Activated CD8-positive, alpha-beta T cell treated with anti-CD3 and anti-CD28 coated beads for 36 hours (primary cell): ENCODE measurements at regions not wholly inside any gene's neighbourhood (a gene's known extent, or its start where the extent isn't known, plus 50 kb on each side); places are given as distances from the start of the nearest gene placed in this dataset.

Experiments
- ATAC-seq: fragments of 200-7000 bp; cut with Tn5 transposase; one replicate; pipeline ENCODE4 v1.10.0; 2021; ENCODE audit warnings: mild to moderate bottlenecking, moderate library complexity
- CTCF ChIA-PET: fragments of 350-600 bp; sonication (Branson Sonifier 250); formaldehyde crosslinking; loops from one replicate; lab custom pipeline; 2021; ENCODE audit warnings: antibody characterized with exemption; lab: Charles Lee
- POLR2A ChIA-PET: fragments of 350-600 bp; sonication (Branson Sonifier 250); formaldehyde crosslinking; loops from one replicate; lab custom pipeline; 2021; ENCODE audit warnings: antibody characterized with exemption; lab: Charles Lee
- DNase-seq: peaks from one replicate; pipeline ENCODE4 v3.0.0-alpha.2; 2020
- H3K27ac Mint-ChIP-seq: one replicate; pipeline ENCODE4 v1.8.0; 2021; ENCODE audit warnings: mild to moderate bottlenecking, mixed read lengths
- H3K27me3 Mint-ChIP-seq: one replicate; pipeline ENCODE4 v1.8.0; 2021; ENCODE audit warnings: mixed read lengths
- H3K36me3 Mint-ChIP-seq: one replicate; pipeline ENCODE4 v1.8.0; 2021; ENCODE audit warnings: low read depth, mixed read lengths
- H3K4me1 Mint-ChIP-seq: one replicate; pipeline ENCODE4 v1.8.0; 2021; ENCODE audit warnings: low read depth, mixed read lengths
- H3K4me3 Mint-ChIP-seq: one replicate; pipeline ENCODE4 v1.8.0; 2021; ENCODE audit warnings: mild to moderate bottlenecking, moderate library complexity, mixed read lengths
- H3K9me3 Mint-ChIP-seq: one replicate; pipeline ENCODE4 v1.8.0; 2021; ENCODE audit warnings: mixed read lengths
- CTCF ChIP-seq: fragments of 200-600 bp; IDR thresholded peaks from one replicate; pipeline ENCODE4 v1.8.0; 2022; ENCODE audit warnings: antibody characterized with exemption, mild to moderate bottlenecking
- intact Hi-C: fragments of 100-400 bp; cut with micrococcal nuclease; formaldehyde crosslinking; loops from one replicate; pipeline ENCODE4 v1.10.0; 2022

- no peak overlapping the region for H3K27ac Mint-ChIP-seq
- H3K36me3 Mint-ChIP-seq, result no peaks in the 10 kb centered on the region
- peaks cover 2% of the 10 kb centered on the region for H3K27me3 Mint-ChIP-seq
- CTCF ChIA-PET, result interaction anchor here (1.1 to 1.6 kb wide), 3 partner anchors 11 to 346 kb away, joined by 3 read pairs; no protein-coding TSS in a partner anchor
- intact Hi-C loops, result no loop called here
- TF ChIP-seq CTCF, result no peak
- H3K4me3 Mint-ChIP-seq, result no peak overlapping the region
- DNase-seq, result no peak
- no peaks in the 10 kb centered on the region for H3K4me1 Mint-ChIP-seq
- POLR2A ChIA-PET, result interaction anchor here (0.9 kb wide), 1 partner anchor 11 kb away, joined by 3 read pairs; no protein-coding TSS in a partner anchor
- no peaks in the 10 kb centered on the region for H3K9me3 Mint-ChIP-seq
- no peak for ATAC-seq
Observed at GRCh38 chr1:222107975-222108374, 366.1 kb upstream of the DUSP10 start.

- ChIA-PET POLR2A (no interaction called here), CTCF (interaction anchor here (1.1 to 1.6 kb wide), 3 partner anchors 10 to 347 kb away, joined by 3 read pairs; no protein-coding TSS in a partner anchor)
- Mint-ChIP-seq H3K4me1 (no peaks in the 10 kb centered on the region), H3K27ac (no peak overlapping the region), H3K4me3 (no peak overlapping the region), H3K27me3 (peaks cover 2% of the 10 kb centered on the region), H3K36me3 (no peaks in the 10 kb centered on the region), H3K9me3 (no peaks in the 10 kb centered on the region)
- ATAC-seq, result no peak
- TF ChIP-seq CTCF, result no peak
- intact Hi-C loops, result no loop called here
- DNase-seq, result no peak
Observed at GRCh38 chr1:222107267-222107666, 365.4 kb upstream of the DUSP10 start.

GRCh38 chr1:222106377-222106776, 364.5 kb upstream of the DUSP10 start:
- no peak overlapping the region for H3K27ac Mint-ChIP-seq
- DNase-seq, result no peak
- H3K4me3 Mint-ChIP-seq, result no peak overlapping the region
- POLR2A ChIA-PET, result interaction anchor here (0.9 kb wide), 1 partner anchor 20 kb away, joined by 3 read pairs; no protein-coding TSS in a partner anchor
- no peak for ATAC-seq
- no peaks in the 10 kb centered on the region for H3K9me3 Mint-ChIP-seq
- intact Hi-C loops, result no loop called here
- H3K27me3 Mint-ChIP-seq, result peaks cover 2% of the 10 kb centered on the region
- CTCF ChIA-PET, result interaction anchor here (0.7 to 1.1 kb wide), 2 partner anchors 11 to 349 kb away, joined by 3 to 4 read pairs; no protein-coding TSS in a partner anchor
- no peak for TF ChIP-seq CTCF
- no peaks in the 10 kb centered on the region for H3K36me3 Mint-ChIP-seq
- no peaks in the 10 kb centered on the region for H3K4me1 Mint-ChIP-seq

GRCh38 chr1:222105861-222106260, 364.0 kb upstream of the DUSP10 start:
- no peak overlapping the region for H3K4me3 Mint-ChIP-seq

More at GRCh38 chr1:222105861-222106260, 364.0 kb upstream of the DUSP10 start:
- POLR2A ChIA-PET, result interaction anchor here (0.9 kb wide), 1 partner anchor 20 kb away, joined by 3 read pairs; no protein-coding TSS in a partner anchor
- DNase-seq (no peak), ATAC-seq (no peak)
- no peaks in the 10 kb centered on the region for H3K4me1 Mint-ChIP-seq
- no peak for TF ChIP-seq CTCF
- CTCF ChIA-PET, result interaction anchor here (0.7 to 1.3 kb wide), 3 partner anchors 9 to 350 kb away, joined by 3 to 4 read pairs (median 3); no protein-coding TSS in a partner anchor
- no peaks in the 10 kb centered on the region for H3K36me3 Mint-ChIP-seq
- peaks cover 2% of the 10 kb centered on the region for H3K27me3 Mint-ChIP-seq
- no peak overlapping the region for H3K27ac Mint-ChIP-seq
- no peaks in the 10 kb centered on the region for H3K9me3 Mint-ChIP-seq
- intact Hi-C loops, result no loop called here
